IMR-90 (cell line): ENCODE measurements at regions not wholly inside any gene's neighbourhood (a gene's known extent, or its start where the extent isn't known, plus 50 kb on each side); places are given as distances from the start of the nearest gene placed in this dataset.

Experiments used
- ATAC-seq: fragments of 200-7000 bp; cut with Tn5 transposase; 2 replicates; pipeline ENCODE4 v1.9.1; 2020; ENCODE audit warnings: low read depth, mild to moderate bottlenecking, moderate library complexity
- BruUV-seq: library from RNA; stranded (reverse); fragments of 400-500 nt; replicated peaks from 2 replicates; lab custom pipeline; 2021; lab: Mats Ljungman, UMichigan
- CTCF ChIA-PET: fragments of 300-600 bp; formaldehyde crosslinking; extraction: SDS; loops from one replicate; lab custom pipeline; 2021; ENCODE audit warnings: antibody characterized with exemption; lab: Yijun Ruan, JAX
- POLR2A ChIA-PET: fragments of 300-600 bp; sonication (Branson Sonifier 250); formaldehyde crosslinking; loops from one replicate; lab custom pipeline; 2022; ENCODE audit warnings: antibody characterized with exemption; ENCODE audit not compliant: unreplicated experiment; lab: Charles Lee
- DNase-seq: peaks from one replicate; pipeline ENCODE4 v3.0.0; 2013
- H2AFZ ChIP-seq: replicated peaks from 2 replicates; pipeline ENCODE3; 2013; ENCODE audit warnings: low read length, mild to moderate bottlenecking; ENCODE audit not compliant: poor library complexity
- H2AK5ac ChIP-seq: 2 replicates; pipeline ENCODE4 v1.6.1; 2013; ENCODE audit warnings: low read depth, low read length, inconsistent platforms
- H2AK9ac ChIP-seq: replicated peaks from 2 replicates; pipeline ENCODE3; 2013; ENCODE audit warnings: mild to moderate bottlenecking, low read depth, low read length, moderate library complexity; ENCODE audit not compliant: poor library complexity
- H2BK120ac ChIP-seq: 2 replicates; pipeline ENCODE4 v1.6.1; 2013; ENCODE audit warnings: low read depth, low read length, inconsistent platforms
- H2BK15ac ChIP-seq: 3 replicates; pipeline ENCODE4 v1.6.1; 2013; ENCODE audit warnings: low read depth, low read length, inconsistent platforms
- H2BK20ac ChIP-seq: 2 replicates; pipeline ENCODE4 v1.6.1; 2013; ENCODE audit warnings: low read depth, mild to moderate bottlenecking, inconsistent platforms, low read length, moderate library complexity
- H2BK5ac ChIP-seq: 2 replicates; pipeline ENCODE4 v1.6.1; 2013; ENCODE audit warnings: mild to moderate bottlenecking, low read depth, low read length, inconsistent platforms; ENCODE audit not compliant: poor library complexity, severe bottlenecking
- H3K14ac ChIP-seq: replicated peaks from 2 replicates; pipeline ENCODE4 v1.6.1; 2013; ENCODE audit warnings: low read depth, low read length, inconsistent platforms
- H3K18ac ChIP-seq: 2 replicates; pipeline ENCODE4 v1.6.1; 2013; ENCODE audit warnings: low read depth, low read length, control low read depth
- H3K23ac ChIP-seq: 2 replicates; pipeline ENCODE4 v1.6.1; 2013; ENCODE audit warnings: low read depth, low read length, inconsistent platforms
- H3K27ac ChIP-seq: 2 replicates; pipeline ENCODE4 v1.5.1; 2013; ENCODE audit warnings: mild to moderate bottlenecking, control low read depth, low read length; ENCODE audit not compliant: insufficient read depth
- H3K27me3 ChIP-seq: 2 replicates; pipeline ENCODE4 v1.6.1; 2013; ENCODE audit warnings: low read length; ENCODE audit not compliant: control insufficient read depth, insufficient read depth
- H3K36me3 ChIP-seq: 2 replicates; pipeline ENCODE4 v1.6.1; 2013; ENCODE audit warnings: low read length, mixed read lengths; ENCODE audit not compliant: control insufficient read depth, insufficient read depth
- H3K4ac ChIP-seq: 2 replicates; pipeline ENCODE4 v1.6.1; 2013; ENCODE audit warnings: low read depth, low read length, inconsistent platforms
- H3K4me1 ChIP-seq: 2 replicates; pipeline ENCODE4 v1.6.1; 2013; ENCODE audit warnings: low read length, mixed read lengths; ENCODE audit not compliant: control insufficient read depth, insufficient read depth
- H3K4me2 ChIP-seq: 2 replicates; pipeline ENCODE4 v1.6.1; 2013; ENCODE audit warnings: low read depth, mild to moderate bottlenecking, control low read depth, low read length, moderate library complexity
- H3K4me3 ChIP-seq: 2 replicates; pipeline ENCODE4 v1.5.1; 2013; ENCODE audit warnings: low read depth, mild to moderate bottlenecking, control low read depth, low read length, moderate library complexity; ENCODE audit not compliant: insufficient read depth
- H3K56ac ChIP-seq: 2 replicates; pipeline ENCODE4 v1.6.1; 2013; ENCODE audit warnings: low read length, inconsistent platforms; ENCODE audit not compliant: insufficient read depth; ENCODE audit errors: extremely low read depth
- H3K79me1 ChIP-seq, 2 experiments: 2 replicates each; pipeline ENCODE4 v1.6.1; 2013; ENCODE audit warnings: low read length in 2 of 2, inconsistent platforms in 1 of 2, low read depth in 1 of 2
- H3K9ac ChIP-seq: 2 replicates; pipeline ENCODE4 v1.6.1; 2013; ENCODE audit warnings: low read depth, low read length, control low read depth
- H3K9me1 ChIP-seq: 2 replicates; pipeline ENCODE4 v1.6.1; 2013; ENCODE audit warnings: low read length, inconsistent platforms; ENCODE audit not compliant: insufficient read depth
- H3K9me3 ChIP-seq: 2 replicates; pipeline ENCODE4 v1.6.1; 2013; ENCODE audit warnings: low read length; ENCODE audit not compliant: control insufficient read depth, insufficient read depth
- H4K20me1 ChIP-seq: 2 replicates; pipeline ENCODE4 v1.6.1; 2013; ENCODE audit warnings: low read length, inconsistent platforms; ENCODE audit not compliant: insufficient read depth
- H4K5ac ChIP-seq: 2 replicates; pipeline ENCODE4 v1.6.1; 2013; ENCODE audit warnings: mild to moderate bottlenecking, low read depth, low read length, control low read depth
- H4K8ac ChIP-seq, 2 experiments: 2 replicates each; pipeline ENCODE4 v1.6.1; 2013; ENCODE audit warnings: low read depth in 2 of 2, low read length in 2 of 2, control low read depth in 1 of 2, inconsistent platforms in 1 of 2
- H4K91ac ChIP-seq: 2 replicates; pipeline ENCODE4 v1.6.1; 2013; ENCODE audit warnings: low read depth, low read length, inconsistent platforms; ENCODE audit not compliant: insufficient read depth
- POLR2A ChIP-seq: IDR thresholded peaks from 2 replicates; pipeline ENCODE4 v1.6.1; 2012; ENCODE audit warnings: mild to moderate bottlenecking, low read depth, low read length
- WGBS, 2 experiments: methylation state at CpG; one replicate each; pipeline versions ENCODE4 v1.1.5 to v1.1.7; 2013; ENCODE audit warnings: missing lambda C conversion rate in 2 of 2; ENCODE audit not compliant: insufficient read length in 1 of 2; ENCODE audit errors: extremely low coverage in 2 of 2; 5-methylcytosine and 5-hydroxymethylcytosine counted together
- dilution Hi-C: fragments of 300-500 bp; cut with HindIII; formaldehyde crosslinking; loops from one replicate; pipeline ENCODE4 v1.14.3; 2018; ENCODE audit warnings: low sequenced_read_pairs; ENCODE audit not compliant: unreplicated experiment
- in situ Hi-C: fragments of 300-500 bp; cut with MboI; formaldehyde crosslinking; loops from 3 replicates; pipeline ENCODE4 v1.14.3; 2019; ENCODE audit warnings: low sequenced_read_pairs, inconsistent platforms, mixed read lengths
- intact Hi-C: fragments of 100-400 bp; cut with micrococcal nuclease; formaldehyde crosslinking; loops from 2 replicates; pipeline ENCODE4 v1.10.0; 2022

- WGBS, 2 experiments, result 0% methylated on average over 2 of the region's 7 CpGs; no CpG with 5 or more reads in 1 of the 2 experiments
- H2AK5ac ChIP-seq, result peak overlapping the region; percentile 80; the same call in 1 of the 2 replicates
- no peaks in the 10 kb centered on the region for H3K27me3 ChIP-seq
- no peaks in the 10 kb centered on the region for H3K79me1 ChIP-seq
- no peaks in the 10 kb centered on the region for H3K9me3 ChIP-seq
- in situ Hi-C loops, result no loop called here
- no TSS peak for BruUV-seq
- peaks cover 16% of the 10 kb centered on the region for H3K4me1 ChIP-seq
- H3K56ac ChIP-seq, result peak overlapping the region; percentile 34; the same call in 1 of the 2 replicates
- H3K9ac ChIP-seq, result peak overlapping the region; percentile 41; the same call in 1 of the 2 replicates
- peak overlapping the region; percentile 95 for H2BK120ac ChIP-seq
- DNase-seq (no peak), ATAC-seq (0 out of 2 replicates have a peak, but pooled peaks have one; percentile 2)
- H3K36me3 ChIP-seq, result no peaks in the 10 kb centered on the region
- H4K5ac ChIP-seq, result peak overlapping the region; percentile 72
- dilution Hi-C loops, result no loop called here
- peak overlapping the region; percentile 98 for H3K27ac ChIP-seq
- peak overlapping the region; percentile 47 for H3K4me2 ChIP-seq
- ChIA-PET CTCF (interaction anchor here (1.0 kb wide), 1 partner anchor 1001 kb away, joined by 4 read pairs; no protein-coding TSS in a partner anchor), POLR2A (no interaction called here)
- TF ChIP-seq POLR2A, result no peak
- peak overlapping the region; percentile 75 for H2AFZ ChIP-seq
- peak overlapping the region; percentile 19 to 81; a peak in 2 of 4 replicates for H4K8ac ChIP-seq
- peaks cover 15% of the 10 kb centered on the region for H3K9me1 ChIP-seq
- H2BK15ac ChIP-seq, result peak overlapping the region; percentile 84; the same call in 1 of the 3 replicates
- H2AK9ac ChIP-seq, result peak overlapping the region; percentile 38
- H2BK5ac ChIP-seq, result peak overlapping the region; percentile 69
- peak overlapping the region; percentile 79 for H3K4ac ChIP-seq
- no peaks in the 10 kb centered on the region; the same call in 1 of the 2 replicates for H4K20me1 ChIP-seq
- H3K14ac ChIP-seq, result peak overlapping the region; percentile 84
- peak overlapping the region; percentile 74 for H3K18ac ChIP-seq
- H3K4me3 ChIP-seq, result no peak overlapping the region
- H2BK20ac ChIP-seq, result peak overlapping the region; percentile 85
- intact Hi-C loops, result loop anchor here (1.0 kb wide), 2 partner anchors 37 to 985 kb away; no protein-coding TSS in a partner anchor
- peak overlapping the region; percentile 81 for H3K23ac ChIP-seq
- H4K91ac ChIP-seq, result peak overlapping the region; percentile 83; the same call in 1 of the 2 replicates
Observed at GRCh38 chr5:67267512-67268216, 71.1 kb upstream of the CD180 start.
